Stimulated activated CD8-positive, alpha-beta memory T cell treated with anti-CD3 and anti-CD28 coated beads, Interleukin-2, amount 100 ng/mL, for 48 hours (primary cell): ENCODE measurements at regions not wholly inside any gene's neighbourhood (a gene's known extent, or its start where the extent isn't known, plus 50 kb on each side); places are given as distances from the start of the nearest gene placed in this dataset.

Source experiments
- DNase-seq, 2 donors: peaks; one replicate each; pipeline ENCODE4 v3.0.0-alpha.2; 2020; ENCODE audit warnings: low read depth in 2 of 2

DNA sequence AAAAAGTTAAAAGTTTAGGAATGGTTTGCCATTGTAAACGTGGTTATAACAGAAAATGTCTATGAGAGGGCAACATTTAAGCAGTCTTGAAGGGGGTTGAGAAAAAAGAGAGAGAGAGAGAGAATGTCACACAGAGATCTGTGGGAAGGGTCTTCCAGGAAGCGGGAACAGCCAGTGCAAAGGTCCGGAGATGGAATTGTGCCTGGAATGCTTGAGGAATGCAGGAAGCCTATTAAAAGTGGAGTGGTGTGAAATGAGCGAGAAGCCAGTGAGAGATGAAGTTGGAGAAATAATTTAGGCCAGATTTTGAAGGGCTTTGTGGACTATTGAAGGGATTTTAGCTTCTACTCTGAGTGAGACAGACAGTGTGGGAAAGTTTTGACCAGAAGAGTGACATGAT lies 406.8 kb upstream of the TBX3 start:
- no peak for DNase-seq

- DNase-seq: no peak
Observed at GRCh38 chr12:115088995-115089841, 405.2 kb upstream of the TBX3 start.

DNA sequence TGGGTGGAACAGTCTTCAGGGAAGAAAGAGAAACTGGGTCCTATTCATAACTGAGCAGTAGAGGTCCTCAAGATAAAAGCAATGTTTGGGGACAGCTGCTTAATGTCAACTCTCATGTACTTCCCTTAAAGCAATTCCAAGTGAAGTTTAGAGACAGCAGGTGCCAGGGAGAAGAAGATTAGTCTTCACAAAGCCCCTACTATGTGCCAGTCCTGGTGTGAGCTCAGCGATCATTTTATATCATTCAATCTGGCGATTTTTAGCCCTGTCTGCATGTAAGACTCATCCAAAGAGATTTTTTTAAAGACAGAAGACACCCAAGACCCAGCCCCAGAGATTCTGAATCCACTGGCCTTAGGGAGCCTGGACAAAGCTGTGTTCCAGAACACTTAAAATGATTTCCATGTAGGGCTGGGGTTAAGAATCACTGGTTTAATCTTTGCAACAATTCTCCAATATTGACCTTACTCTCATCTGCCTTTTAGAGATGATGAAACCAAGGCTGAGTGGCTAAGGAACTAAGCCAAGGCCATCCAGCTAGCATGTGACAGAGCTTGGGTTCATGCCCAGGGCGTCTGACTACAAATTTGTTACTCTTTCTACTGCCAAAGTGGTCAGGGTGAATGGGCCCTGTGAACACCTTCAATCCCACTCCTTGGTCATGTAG lies 404.5 kb upstream of the TBX3 start:
- no peak for DNase-seq

- no peak for DNase-seq
Observed at GRCh38 chr12:115085594-115085993, 401.6 kb upstream of the TBX3 start.

- no peak for DNase-seq
Observed at GRCh38 chr12:115079760-115080159, 395.8 kb upstream of the TBX3 start.

DNA sequence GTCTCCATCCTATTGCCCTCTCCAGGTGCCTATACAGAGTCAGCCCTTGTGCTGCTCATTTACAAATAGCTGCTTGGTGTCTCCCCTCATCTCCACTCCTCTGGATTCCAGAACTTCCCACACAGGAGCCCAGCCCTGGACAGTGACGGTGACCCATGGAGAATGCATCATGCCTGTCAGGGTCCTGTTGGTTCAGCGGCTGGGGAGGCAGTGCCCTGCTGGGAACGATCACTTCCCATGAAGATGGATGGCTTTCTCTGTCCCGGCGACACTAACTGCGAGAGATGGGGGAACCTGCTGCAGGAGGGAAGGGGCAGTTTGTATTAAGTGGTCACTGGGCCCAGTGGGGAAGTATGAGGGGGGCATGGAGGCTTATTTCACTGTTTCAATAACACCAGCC lies 395.0 kb upstream of the TBX3 start:
- no peak for DNase-seq

GRCh38 chr12:115078334-115078733 lies 394.4 kb upstream of the TBX3 start:
- no peak for DNase-seq

- DNase-seq: no peak
Observed at GRCh38 chr12:115075552-115076170, 391.7 kb upstream of the TBX3 start.

DNA sequence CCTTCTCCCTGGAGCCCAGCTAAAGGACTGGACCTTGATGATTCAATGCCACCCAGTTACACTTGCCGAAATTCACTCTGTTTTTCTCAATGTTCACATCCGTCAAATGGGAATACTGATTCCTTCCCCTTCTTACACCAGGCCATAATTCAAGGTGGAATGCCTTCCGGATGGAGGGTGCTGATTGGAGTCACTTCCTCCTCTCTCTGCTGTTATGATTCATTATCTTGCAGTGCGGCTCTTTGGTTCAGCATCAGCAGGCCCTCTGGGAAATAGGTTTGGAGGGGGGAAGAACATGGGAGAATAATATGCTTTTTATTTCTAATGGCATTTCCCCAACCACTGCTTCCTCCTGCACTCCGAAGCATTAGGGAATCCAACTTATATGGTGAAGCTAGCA lies 390.6 kb upstream of the TBX3 start:
- no peak for DNase-seq

DNA sequence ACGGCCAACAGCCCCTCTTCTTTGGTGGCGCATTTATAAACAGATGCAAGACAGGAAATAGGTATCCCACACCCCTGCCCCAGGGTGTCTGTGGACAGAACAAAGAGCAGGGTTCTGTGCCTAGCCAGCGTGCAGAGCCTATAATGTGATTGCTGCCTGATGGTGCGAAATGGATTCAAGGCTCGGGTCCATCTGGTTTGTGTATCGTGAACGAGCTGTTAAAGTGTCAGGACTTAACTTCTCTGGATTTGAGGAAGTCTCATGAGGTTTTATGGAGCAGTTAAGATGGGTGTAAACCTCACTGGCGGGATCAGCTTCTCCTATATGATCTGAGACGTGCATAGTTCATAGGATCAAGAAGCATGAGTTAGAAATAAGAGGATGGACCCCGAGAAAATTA lies 388.7 kb upstream of the TBX3 start:
- DNase-seq: no peak

- DNase-seq: no peak
Observed at GRCh38 chr12:115070313-115070712, 386.3 kb upstream of the TBX3 start.

DNA sequence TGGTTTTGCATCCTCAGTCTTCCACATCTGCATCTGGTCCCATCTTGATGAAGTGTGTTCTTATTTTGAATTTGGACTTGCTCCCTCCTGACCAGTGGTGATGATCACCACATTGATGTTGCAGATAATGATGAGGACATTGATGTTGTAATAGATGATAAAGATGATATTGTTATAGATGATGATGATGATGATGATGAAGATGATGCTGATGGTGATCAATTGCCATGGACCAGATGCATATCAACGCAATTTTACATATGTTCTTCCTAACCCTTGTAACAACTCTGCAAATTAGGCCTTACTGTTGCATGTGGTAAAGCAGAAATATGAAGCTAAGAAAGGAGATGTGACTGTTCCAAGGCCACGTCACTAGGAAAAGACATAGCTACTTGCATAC lies 380.3 kb upstream of the TBX3 start:
- DNase-seq: no peak

DNA sequence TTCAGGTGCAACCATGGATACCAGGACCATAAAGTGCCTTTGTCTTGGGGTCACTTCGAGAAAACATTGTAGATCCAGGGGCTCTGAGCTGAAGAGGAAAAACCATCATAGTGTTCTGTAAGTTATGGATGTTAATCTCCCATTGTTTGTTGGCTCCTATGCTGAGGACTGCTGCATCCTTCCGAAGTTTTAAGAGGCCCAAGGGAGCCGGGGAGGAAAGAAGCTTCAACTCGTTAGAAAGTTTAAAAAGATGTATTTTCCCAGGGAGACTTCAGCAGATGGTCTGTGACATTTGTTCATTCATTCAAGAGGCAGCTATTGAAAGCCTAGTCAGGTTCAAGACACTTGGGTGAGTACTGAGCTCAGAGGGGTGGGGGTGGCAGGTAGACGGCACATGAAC lies 378.8 kb upstream of the TBX3 start:
- no peak for DNase-seq

- no peak for DNase-seq
Observed at GRCh38 chr12:115060477-115061168, 376.6 kb upstream of the TBX3 start.

GRCh38 chr12:115057445-115057844 lies 373.5 kb upstream of the TBX3 start:
- DNase-seq: no peak

- DNase-seq: no peak
Observed at GRCh38 chr12:115051378-115051777, 367.4 kb upstream of the TBX3 start.

GRCh38 chr12:115049614-115050013 lies 365.6 kb upstream of the TBX3 start:
- DNase-seq: no peak

GRCh38 chr12:115046805-115047204 lies 362.8 kb upstream of the TBX3 start:
- no peak for DNase-seq

DNA sequence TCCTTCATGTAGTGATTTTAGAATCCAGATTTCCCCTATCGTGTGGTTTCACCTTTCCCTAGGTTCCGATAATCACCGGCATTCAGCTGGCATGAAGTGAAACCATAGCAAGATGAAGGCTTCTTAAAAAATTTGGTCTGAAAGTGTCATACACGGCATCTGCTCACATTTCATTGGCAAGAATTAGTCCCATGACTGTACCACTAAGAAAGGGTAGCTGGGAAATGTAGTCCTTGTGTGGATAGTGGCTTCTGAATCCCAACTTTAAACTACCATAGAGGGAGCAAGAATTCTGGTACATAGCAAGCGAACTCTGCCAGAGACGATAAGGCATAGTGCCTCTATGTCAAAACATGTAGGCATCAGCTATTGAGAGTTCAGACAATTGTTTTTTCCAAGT lies 360.1 kb upstream of the TBX3 start:
- no peak for DNase-seq

DNA sequence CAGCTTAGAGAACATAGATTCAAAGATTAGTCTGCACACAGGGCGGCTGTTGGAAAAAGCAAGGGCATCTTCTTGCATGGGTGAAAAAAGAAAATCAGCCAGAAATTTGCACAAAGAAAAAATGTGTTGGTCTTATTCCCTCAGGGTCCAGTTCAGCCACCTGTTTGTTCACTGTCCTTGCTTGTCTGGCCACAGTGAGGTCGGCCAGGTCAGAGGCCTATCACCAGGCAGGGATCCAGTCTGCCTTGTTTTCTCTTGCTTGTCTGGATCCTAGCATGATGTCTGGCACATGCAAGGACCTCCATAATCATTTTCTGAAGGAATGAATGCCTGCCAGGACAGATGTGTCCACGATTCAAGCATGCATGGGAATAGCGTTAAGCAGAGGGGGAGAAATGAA lies 359.1 kb upstream of the TBX3 start:
- no peak for DNase-seq

DNA sequence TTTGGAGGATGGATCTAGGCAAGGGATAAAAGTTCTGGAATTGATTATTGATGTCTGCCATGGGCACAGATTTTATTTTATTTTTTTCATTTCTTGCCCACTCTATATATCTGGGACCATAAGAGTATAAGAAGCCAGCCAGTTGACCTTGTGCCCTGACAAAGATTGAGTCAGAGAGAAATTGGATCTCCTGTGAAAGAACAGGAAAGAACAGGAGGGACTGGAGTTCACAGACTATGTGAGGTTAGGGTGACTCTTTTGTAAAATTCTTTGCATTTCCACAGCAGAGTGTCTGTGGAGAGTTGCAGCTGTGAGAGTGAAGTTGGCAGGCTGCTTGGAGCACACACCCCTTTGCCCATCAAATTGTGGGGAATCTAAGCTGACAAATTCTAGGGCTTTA lies 358.4 kb upstream of the TBX3 start:
- DNase-seq: no peak

GRCh38 chr12:115037830-115038229 lies 353.9 kb upstream of the TBX3 start:
- no peak for DNase-seq
